IPS-15b (cell line): ENCODE measurements at regions not wholly inside any gene's neighbourhood (a gene's known extent, or its start where the extent isn't known, plus 50 kb on each side); places are given as distances from the start of the nearest gene placed in this dataset.

Experiments
- H3K27me3 ChIP-seq: one replicate; pipeline ENCODE4 v1.6.1; 2013; ENCODE audit warnings: low read length; ENCODE audit not compliant: control insufficient read depth, insufficient read depth
- H3K36me3 ChIP-seq: one replicate; pipeline ENCODE4 v1.6.1; 2013; ENCODE audit warnings: low read length; ENCODE audit not compliant: control insufficient read depth, insufficient read depth
- H3K4me1 ChIP-seq: one replicate; pipeline ENCODE4 v1.6.1; 2013; ENCODE audit warnings: mild to moderate bottlenecking, low read length; ENCODE audit not compliant: control insufficient read depth, insufficient read depth
- H3K4me3 ChIP-seq: one replicate; pipeline ENCODE4 v1.5.1; 2013; ENCODE audit warnings: low read depth, low read length
- H3K9ac ChIP-seq: one replicate; pipeline ENCODE4 v1.6.1; 2013; ENCODE audit warnings: low read depth, mild to moderate bottlenecking, low read length
- H3K9me3 ChIP-seq: one replicate; pipeline ENCODE4 v1.6.1; 2013; ENCODE audit warnings: mild to moderate bottlenecking, low read length; ENCODE audit not compliant: control insufficient read depth, insufficient read depth

DNA sequence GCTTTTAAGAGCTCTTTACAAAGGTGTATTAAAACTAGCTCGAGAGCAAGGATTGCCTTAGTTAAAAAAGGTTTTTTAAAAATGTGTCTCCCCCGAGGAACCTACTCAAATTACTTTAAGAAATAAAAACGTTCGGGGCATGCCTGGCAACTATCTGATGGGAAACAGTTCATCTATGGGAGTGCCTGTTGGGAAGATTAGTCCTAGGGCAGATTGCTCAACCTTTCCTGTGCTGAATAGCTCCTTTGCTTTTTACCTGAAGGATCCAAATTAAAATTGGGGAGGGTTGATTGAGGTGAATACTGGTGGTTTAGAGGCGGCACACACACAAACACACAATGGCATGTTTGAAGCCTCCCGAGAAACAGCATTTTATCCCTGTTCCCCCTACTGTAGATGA is 541.4 kb upstream of the ATP2B1 start:
- H3K9me3 ChIP-seq = no peaks in the 10 kb centered on the region
- no peak overlapping the region for H3K9ac ChIP-seq
- no peaks in the 10 kb centered on the region for H3K4me1 ChIP-seq
- no peak overlapping the region for H3K4me3 ChIP-seq
- no peaks in the 10 kb centered on the region for H3K27me3 ChIP-seq
- no peaks in the 10 kb centered on the region for H3K36me3 ChIP-seq

- H3K4me3 ChIP-seq = no peak overlapping the region
- no peaks in the 10 kb centered on the region for H3K36me3 ChIP-seq
- no peaks in the 10 kb centered on the region for H3K9me3 ChIP-seq
- no peak overlapping the region for H3K9ac ChIP-seq
- H3K4me1 ChIP-seq = no peaks in the 10 kb centered on the region
- no peaks in the 10 kb centered on the region for H3K27me3 ChIP-seq
Measured at GRCh38 chr12:90246688-90247087, 538.0 kb upstream of the ATP2B1 start.

- Histone ChIP-seq H3K36me3 (no peaks in the 10 kb centered on the region), H3K9ac (no peak overlapping the region), H3K27me3 (no peaks in the 10 kb centered on the region), H3K4me3 (no peak overlapping the region), H3K9me3 (no peaks in the 10 kb centered on the region), H3K4me1 (no peaks in the 10 kb centered on the region)
Measured at GRCh38 chr12:90245391-90245790, 536.8 kb upstream of the ATP2B1 start.

GRCh38 chr12:90244232-90244631 is 535.6 kb upstream of the ATP2B1 start:
- H3K4me1 ChIP-seq = no peaks in the 10 kb centered on the region
- H3K4me3 ChIP-seq = no peak overlapping the region
- no peaks in the 10 kb centered on the region for H3K9me3 ChIP-seq
- H3K36me3 ChIP-seq = no peaks in the 10 kb centered on the region
- no peaks in the 10 kb centered on the region for H3K27me3 ChIP-seq
- H3K9ac ChIP-seq = no peak overlapping the region

DNA sequence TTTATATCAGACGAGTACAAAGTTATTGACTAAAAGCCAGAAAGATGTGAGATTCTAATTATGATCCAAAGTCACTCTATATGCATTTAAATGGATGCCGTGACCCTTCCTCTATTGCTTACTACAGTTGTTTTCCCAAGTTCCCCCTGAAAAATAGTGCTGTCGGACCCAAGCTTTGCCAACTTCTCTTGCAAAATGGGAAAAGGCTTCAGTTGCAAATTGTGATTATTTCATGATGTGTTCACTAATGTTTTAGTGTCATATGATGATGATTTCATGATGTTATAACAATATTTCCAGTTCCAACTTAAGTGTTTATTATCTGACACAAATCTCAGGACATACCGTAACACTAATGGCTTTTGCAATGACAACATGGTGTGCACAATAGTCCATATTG is 534.6 kb upstream of the ATP2B1 start:
- H3K9me3 ChIP-seq = no peaks in the 10 kb centered on the region
- no peak overlapping the region for H3K9ac ChIP-seq
- no peaks in the 10 kb centered on the region for H3K4me1 ChIP-seq
- H3K36me3 ChIP-seq = no peaks in the 10 kb centered on the region
- no peaks in the 10 kb centered on the region for H3K27me3 ChIP-seq
- H3K4me3 ChIP-seq = no peak overlapping the region

- Histone ChIP-seq H3K36me3 (no peaks in the 10 kb centered on the region), H3K4me3 (no peak overlapping the region), H3K9me3 (no peaks in the 10 kb centered on the region), H3K27me3 (no peaks in the 10 kb centered on the region), H3K4me1 (no peaks in the 10 kb centered on the region), H3K9ac (no peak overlapping the region)
Measured at GRCh38 chr12:90239732-90240260, 531.2 kb upstream of the ATP2B1 start.

DNA sequence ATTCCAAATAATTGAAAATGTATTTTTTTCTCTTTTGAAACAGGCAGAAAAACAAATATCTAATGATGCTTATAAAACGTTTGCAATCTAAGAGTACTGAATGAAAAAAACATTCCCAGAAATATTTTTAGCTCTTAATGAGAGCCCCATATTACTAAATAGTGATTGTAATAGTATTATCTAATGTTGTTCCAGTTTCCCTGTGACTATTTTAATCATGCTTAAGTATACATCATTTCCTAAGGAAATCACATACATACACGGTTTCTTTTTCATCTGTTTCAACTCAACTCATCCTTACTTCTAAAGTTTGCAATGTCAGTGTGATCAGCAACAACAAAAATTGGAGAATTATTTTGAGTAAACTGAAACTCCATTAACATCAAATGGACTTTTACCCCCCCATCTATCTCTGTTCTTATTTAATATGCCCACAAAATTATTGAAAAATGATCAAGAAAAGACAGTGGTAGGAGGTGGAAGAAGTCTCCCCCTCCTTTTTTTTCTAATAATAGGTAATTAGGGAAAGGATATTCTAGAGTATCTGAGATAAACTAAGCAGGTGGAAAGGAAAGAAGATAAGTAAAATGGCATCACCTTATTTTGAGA is 530.1 kb upstream of the ATP2B1 start:
- H3K36me3 ChIP-seq = no peaks in the 10 kb centered on the region
- no peaks in the 10 kb centered on the region for H3K4me1 ChIP-seq
- no peak overlapping the region for H3K4me3 ChIP-seq
- H3K27me3 ChIP-seq = no peaks in the 10 kb centered on the region
- no peaks in the 10 kb centered on the region for H3K9me3 ChIP-seq
- H3K9ac ChIP-seq = no peak overlapping the region

- Histone ChIP-seq H3K27me3 (no peaks in the 10 kb centered on the region), H3K36me3 (no peaks in the 10 kb centered on the region), H3K9me3 (no peaks in the 10 kb centered on the region)
Measured at GRCh38 chr12:90237841-90238240, 529.2 kb upstream of the ATP2B1 start.

GRCh38 chr12:90235642-90236041 is 527.0 kb upstream of the ATP2B1 start:
- no peaks in the 10 kb centered on the region for H3K36me3 ChIP-seq
- no peaks in the 10 kb centered on the region for H3K9me3 ChIP-seq
- H3K27me3 ChIP-seq = no peaks in the 10 kb centered on the region

More at GRCh38 chr12:90237841-90238240, 529.2 kb upstream of the ATP2B1 start:
- Histone ChIP-seq H3K9ac (no peak overlapping the region), H3K4me1 (no peaks in the 10 kb centered on the region), H3K4me3 (no peak overlapping the region)

GRCh38 chr12:90234472-90234871 is 525.8 kb upstream of the ATP2B1 start:
- H3K9ac ChIP-seq = no peak overlapping the region
- no peaks in the 10 kb centered on the region for H3K27me3 ChIP-seq
- H3K36me3 ChIP-seq = no peaks in the 10 kb centered on the region
- no peaks in the 10 kb centered on the region for H3K9me3 ChIP-seq
- no peaks in the 10 kb centered on the region for H3K4me1 ChIP-seq
- H3K4me3 ChIP-seq = no peak overlapping the region

More at GRCh38 chr12:90235642-90236041, 527.0 kb upstream of the ATP2B1 start:
- no peaks in the 10 kb centered on the region for H3K4me1 ChIP-seq
- no peak overlapping the region for H3K9ac ChIP-seq
- no peak overlapping the region for H3K4me3 ChIP-seq

DNA sequence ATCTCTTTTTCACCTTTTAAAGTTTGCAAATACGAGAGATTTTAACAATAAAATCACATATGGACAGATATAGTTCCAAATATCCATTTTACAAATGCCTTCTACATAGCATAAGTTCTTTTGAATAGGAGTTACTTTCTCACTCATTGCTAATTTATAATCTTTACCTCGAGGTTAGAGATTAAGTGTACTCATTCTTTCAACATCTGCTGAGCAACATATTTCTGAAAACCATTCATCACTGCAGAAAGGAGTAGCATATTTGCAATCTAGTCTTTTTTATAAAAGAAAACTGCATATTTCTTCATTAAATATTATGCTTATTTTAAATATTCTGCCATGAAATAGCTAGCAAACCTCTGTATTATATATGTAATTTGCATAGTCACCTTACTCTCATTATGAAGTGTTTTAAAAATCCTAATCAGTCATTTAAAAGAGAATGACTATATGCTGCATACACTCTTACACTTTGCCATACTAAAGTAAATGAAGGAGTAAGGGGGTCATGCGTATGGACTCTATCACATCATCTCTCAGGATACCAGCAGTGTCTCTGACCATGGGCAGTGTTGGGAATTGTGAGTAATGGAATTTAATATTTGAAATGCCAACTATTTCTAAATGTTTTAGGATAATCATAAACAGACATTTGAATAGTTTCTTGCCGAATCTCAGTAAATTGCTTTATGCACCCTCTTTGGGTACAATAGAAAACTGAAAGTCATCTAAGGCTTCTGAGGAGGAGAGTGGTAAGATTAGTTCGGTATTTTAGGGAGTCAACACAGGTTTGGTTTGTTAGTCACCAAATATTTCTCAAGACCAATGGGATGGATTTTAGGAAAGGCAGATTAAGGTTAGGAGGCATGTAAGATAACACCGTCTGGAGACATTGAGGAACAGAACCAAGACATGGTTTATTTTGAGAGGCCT is 524.8 kb upstream of the ATP2B1 start:
- Histone ChIP-seq H3K9ac (no peak overlapping the region), H3K4me1 (no peaks in the 10 kb centered on the region), H3K4me3 (no peak overlapping the region), H3K9me3 (no peaks in the 10 kb centered on the region), H3K36me3 (no peaks in the 10 kb centered on the region), H3K27me3 (no peaks in the 10 kb centered on the region)
